ENCODE measurements at regions not wholly inside any gene's neighbourhood (a gene's known extent, or its start where the extent isn't known, plus 50 kb on each side); places are given as distances from the start of the nearest gene placed in this dataset.

DNA sequence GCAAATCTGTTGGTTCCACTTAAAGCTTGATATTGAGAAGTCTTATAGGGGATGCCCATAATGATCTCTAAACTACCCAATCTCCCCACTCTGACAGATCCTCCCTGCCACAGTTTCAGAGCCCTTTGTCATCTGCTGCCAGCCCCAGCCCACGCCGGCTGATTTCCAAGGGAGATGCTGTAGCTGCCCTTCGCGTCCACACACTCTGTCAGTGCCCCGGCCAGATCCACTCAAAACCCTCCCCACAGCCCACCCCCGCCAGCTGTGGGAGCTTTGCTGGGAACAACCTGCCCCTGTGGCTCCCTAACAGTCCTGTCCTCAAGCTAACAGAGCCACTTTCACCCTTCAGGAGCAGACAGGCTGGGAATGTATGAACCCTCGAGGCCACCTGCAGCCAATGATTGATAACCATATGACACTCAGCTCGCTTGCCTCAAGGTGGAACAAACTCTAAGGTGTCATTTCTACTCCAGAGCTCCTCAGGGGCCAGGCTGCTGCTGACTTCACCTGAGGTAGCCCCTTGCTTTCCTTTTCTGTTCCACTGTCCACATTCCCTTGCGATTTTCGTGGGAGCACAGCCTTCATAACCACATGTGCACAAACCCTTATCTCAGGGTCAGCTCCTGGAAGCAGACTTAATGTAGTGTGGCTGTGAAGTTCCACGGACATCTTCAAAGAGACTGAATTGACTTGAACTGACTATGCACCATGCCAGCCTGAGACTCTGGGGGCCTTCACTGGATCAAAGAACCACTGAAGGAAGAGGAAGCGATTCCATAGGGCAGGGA is 92.6 kb upstream of the LGALSL start:
- ChIA-PET CTCF (interaction anchor here (1.3 to 1.4 kb wide), 2 partner anchors 14 to 126 kb away, joined by 3 to 6 read pairs; no protein-coding TSS in a partner anchor), POLR2A (no interaction called here)
- no peak for DNase-seq (ENCODE audit: low read depth)
- H3K27me3 ChIP-seq (ENCODE audit: control insufficient read depth, insufficient read depth, low read length), result peaks cover 16% of the 10 kb centered on the region
- no peaks in the 10 kb centered on the region for H3K36me3 ChIP-seq (ENCODE audit: control insufficient read depth, insufficient read depth, low read length)
- H3K4me3 ChIP-seq (ENCODE audit: low read depth, low read length), result no peak overlapping the region
- TF ChIP-seq, protein P1, sequence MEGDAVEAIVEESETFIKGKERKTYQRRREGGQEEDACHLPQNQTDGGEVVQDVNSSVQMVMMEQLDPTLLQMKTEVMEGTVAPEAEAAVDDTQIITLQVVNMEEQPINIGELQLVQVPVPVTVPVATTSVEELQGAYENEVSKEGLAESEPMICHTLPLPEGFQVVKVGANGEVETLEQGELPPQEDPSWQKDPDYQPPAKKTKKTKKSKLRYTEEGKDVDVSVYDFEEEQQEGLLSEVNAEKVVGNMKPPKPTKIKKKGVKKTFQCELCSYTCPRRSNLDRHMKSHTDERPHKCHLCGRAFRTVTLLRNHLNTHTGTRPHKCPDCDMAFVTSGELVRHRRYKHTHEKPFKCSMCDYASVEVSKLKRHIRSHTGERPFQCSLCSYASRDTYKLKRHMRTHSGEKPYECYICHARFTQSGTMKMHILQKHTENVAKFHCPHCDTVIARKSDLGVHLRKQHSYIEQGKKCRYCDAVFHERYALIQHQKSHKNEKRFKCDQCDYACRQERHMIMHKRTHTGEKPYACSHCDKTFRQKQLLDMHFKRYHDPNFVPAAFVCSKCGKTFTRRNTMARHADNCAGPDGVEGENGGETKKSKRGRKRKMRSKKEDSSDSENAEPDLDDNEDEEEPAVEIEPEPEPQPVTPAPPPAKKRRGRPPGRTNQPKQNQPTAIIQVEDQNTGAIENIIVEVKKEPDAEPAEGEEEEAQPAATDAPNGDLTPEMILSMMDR (IDR thresholded peaks at IDR 0.05; ENCODE audit: insufficient read depth, low read depth, low read length), result no peak

DNA sequence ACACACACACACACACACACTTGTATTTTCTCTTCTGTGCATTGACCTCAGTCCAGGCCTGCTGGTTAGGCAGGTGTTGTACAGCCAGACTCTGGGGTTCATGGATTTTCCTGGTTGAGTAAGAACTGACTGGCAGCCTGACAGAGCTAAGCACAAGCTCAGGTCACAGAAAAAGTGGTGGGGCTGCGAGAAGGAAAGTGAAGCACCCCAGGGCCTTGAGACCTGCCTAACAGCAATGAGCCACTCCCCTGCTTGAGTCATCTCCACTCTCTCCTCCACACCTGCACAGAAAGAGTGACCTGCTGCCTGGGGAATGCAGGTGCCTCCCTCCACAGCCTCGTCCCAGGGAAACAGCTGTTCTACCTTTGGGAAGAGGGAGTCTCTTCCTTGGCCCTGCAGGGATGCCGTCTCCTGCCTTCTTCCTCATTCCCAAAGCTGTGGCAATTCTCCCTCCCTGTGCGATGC is 91.4 kb upstream of the LGALSL start:
- TF ChIP-seq, protein P1 (IDR thresholded peaks at IDR 0.05; ENCODE audit: insufficient read depth, low read depth, low read length), result no peak
- peaks cover 12% of the 10 kb centered on the region for H3K27me3 ChIP-seq (ENCODE audit: control insufficient read depth, insufficient read depth, low read length)
- ChIA-PET POLR2A (no interaction called here), CTCF (interaction anchor here (0.7 to 1.2 kb wide), 3 partner anchors 21 to 505 kb away, joined by 3 read pairs; no protein-coding TSS in a partner anchor)
- H3K4me3 ChIP-seq (ENCODE audit: low read depth, low read length), result no peak overlapping the region
- DNase-seq (ENCODE audit: low read depth), result no peak
- H3K36me3 ChIP-seq (ENCODE audit: control insufficient read depth, insufficient read depth, low read length), result no peaks in the 10 kb centered on the region

DNA sequence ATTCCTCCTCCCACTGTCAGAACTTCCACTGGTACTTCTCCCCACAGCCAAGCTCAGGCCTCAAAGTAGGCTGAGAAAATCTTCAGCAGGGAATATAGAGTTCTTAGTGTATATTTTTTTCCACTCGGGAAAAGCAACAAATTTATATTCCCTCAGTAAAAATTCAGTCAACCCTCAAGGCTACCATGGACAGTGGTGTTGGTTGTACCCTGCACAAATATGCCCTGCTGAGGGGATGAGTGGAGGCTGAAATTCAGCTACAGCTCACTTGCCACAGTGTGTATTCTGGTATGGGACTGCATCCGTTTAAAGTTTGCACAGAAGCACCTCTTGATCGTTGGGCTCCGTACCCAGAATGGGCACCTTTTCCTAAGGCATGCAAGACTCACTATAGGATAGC is 90.8 kb upstream of the LGALSL start:
- Histone ChIP-seq H3K4me3 (ENCODE audit: low read depth, low read length) (no peak overlapping the region), H3K27me3 (ENCODE audit: control insufficient read depth, insufficient read depth, low read length) (peaks cover 12% of the 10 kb centered on the region), H3K36me3 (ENCODE audit: control insufficient read depth, insufficient read depth, low read length) (no peaks in the 10 kb centered on the region)
- CTCF ChIA-PET, result interaction anchor here (0.7 to 1.6 kb wide), 5 partner anchors 20 to 504 kb away, joined by 3 to 6 read pairs (median 3); no protein-coding TSS in a partner anchor
- POLR2A ChIA-PET, result no interaction called here
- TF ChIP-seq, protein P1 (IDR thresholded peaks at IDR 0.05; ENCODE audit: insufficient read depth, low read depth, low read length), result no peak
- no peak for DNase-seq (ENCODE audit: low read depth)

DNA sequence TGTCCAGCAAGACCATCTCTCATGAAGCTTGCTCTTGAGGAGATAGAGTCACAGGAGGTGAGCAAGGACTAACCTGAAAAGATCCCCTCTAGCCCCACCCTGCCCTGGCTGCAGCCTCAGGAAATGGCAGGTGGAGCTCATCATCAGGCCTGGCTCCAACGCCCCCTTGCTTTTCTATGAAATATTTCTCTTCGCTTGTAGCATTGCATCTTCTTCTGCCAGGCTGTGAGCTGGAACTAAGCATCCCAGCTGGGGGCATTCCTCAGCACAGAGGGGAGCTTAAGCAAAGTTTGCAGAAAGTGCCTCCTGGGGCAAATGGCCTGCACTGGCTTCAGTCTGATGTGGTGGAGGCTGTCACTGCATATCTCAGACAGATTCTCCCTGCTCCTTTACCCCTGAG is 90.1 kb upstream of the LGALSL start:
- H3K4me3 ChIP-seq (ENCODE audit: low read depth, low read length), result no peak overlapping the region
- TF ChIP-seq, protein P1 (IDR thresholded peaks at IDR 0.05; ENCODE audit: insufficient read depth, low read depth, low read length), result no peak
- ChIA-PET CTCF (interaction anchor here (0.7 to 1.6 kb wide), 2 partner anchors 33 to 38 kb away, joined by 3 to 6 read pairs; no protein-coding TSS in a partner anchor), POLR2A (no interaction called here)
- H3K27me3 ChIP-seq (ENCODE audit: control insufficient read depth, insufficient read depth, low read length), result peaks cover 13% of the 10 kb centered on the region
- no peaks in the 10 kb centered on the region for H3K36me3 ChIP-seq (ENCODE audit: control insufficient read depth, insufficient read depth, low read length)
- no peak for DNase-seq (ENCODE audit: low read depth)

DNA sequence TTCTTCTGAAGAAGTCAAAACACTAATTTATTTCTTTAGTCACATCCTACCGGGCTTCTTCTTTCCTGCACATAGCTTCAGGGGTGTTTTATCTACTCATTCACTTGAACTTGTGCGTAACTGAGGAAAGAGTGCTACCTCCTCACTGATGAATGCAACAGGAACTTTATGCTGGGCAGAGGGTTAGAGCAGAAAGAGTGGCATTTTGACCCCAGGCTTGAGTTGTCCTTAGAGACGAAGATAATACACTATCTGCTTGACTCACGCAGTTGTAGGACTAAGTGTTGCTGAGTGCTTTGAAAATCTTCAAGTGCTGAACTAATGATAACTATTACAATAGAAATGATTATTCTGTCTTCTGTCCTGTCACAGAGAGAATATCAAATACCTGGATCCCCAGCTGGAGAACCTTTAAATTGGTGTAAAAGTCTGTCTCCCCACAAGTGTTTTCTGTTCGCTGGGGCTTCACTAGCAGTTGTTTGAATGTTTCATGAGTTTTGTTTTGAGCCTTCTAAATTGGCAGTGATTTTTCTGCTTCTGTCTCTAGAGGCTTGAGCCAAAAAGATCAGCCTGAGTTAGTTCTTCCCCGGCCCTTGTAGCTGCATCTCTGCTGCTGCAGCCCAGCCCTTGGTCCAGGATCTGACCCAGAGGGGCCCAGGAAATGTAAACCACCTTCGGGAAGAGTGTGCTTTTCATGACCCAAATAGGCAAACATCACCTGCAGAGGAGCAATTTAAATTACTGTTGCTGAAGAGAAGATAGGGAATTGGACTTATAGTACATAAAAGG is 86.3 kb upstream of the LGALSL start:
- no peak for DNase-seq (ENCODE audit: low read depth)
- Histone ChIP-seq H3K4me3 (ENCODE audit: low read depth, low read length) (no peak overlapping the region), H3K36me3 (ENCODE audit: control insufficient read depth, insufficient read depth, low read length) (no peaks in the 10 kb centered on the region), H3K27me3 (ENCODE audit: control insufficient read depth, insufficient read depth, low read length) (peaks cover 12% of the 10 kb centered on the region)
- ChIA-PET POLR2A (no interaction called here), CTCF (no interaction called here)
- TF ChIP-seq, protein P1 (IDR thresholded peaks at IDR 0.05; ENCODE audit: insufficient read depth, low read depth, low read length), result no peak
